Epithelial cell of esophagus (primary cell): ENCODE measurements at regions not wholly inside any gene's neighbourhood (a gene's known extent, or its start where the extent isn't known, plus 50 kb on each side); places are given as distances from the start of the nearest gene placed in this dataset.

Source experiments
- DNase-seq: peaks from one replicate; pipeline ENCODE4 v3.0.0; 2010; ENCODE audit warnings: low read depth
- H3K4me3 ChIP-seq: 2 replicates; pipeline ENCODE4 v1.5.1; 2011; ENCODE audit warnings: mild to moderate bottlenecking, low read length, control low read depth
- CTCF ChIP-seq: IDR thresholded peaks from 2 replicates; pipeline ENCODE4 v1.5.1; 2011; ENCODE audit warnings: low read depth, mild to moderate bottlenecking, low read length, control low read depth, inconsistent platforms; ENCODE audit not compliant: insufficient read depth; ENCODE audit errors: missing control alignments

DNA sequence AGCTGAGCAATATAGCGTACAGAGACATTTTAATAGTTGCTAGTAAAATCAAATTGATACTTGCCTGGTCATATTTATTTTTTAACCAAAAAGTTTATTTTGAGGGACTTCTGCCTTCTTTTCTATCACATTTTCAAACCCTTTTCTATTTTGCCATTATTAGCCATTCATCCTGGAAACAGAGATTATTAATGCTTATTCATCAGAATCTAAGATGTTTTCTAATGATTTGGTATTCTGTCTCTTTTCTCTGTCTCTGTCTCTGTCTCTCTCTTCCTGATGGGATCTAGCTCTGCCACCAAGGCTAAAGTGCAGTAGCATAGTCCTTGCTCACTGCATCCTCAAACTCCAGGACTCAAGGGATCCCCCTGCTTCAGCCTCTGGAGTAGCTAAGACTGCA lies 871.3 kb upstream of the CDH8 start:
- no peak for TF ChIP-seq CTCF
- no peak for DNase-seq

GRCh38 chr16:62903961-62904502 lies 867.8 kb upstream of the CDH8 start:
- no peak overlapping the region for H3K4me3 ChIP-seq
- no peak for DNase-seq
- TF ChIP-seq CTCF = no peak

More for the DNA sequence above, 871.3 kb upstream of the CDH8 start:
- no peak overlapping the region for H3K4me3 ChIP-seq

- DNase-seq = no peak
- no peak overlapping the region for H3K4me3 ChIP-seq
- no peak for TF ChIP-seq CTCF
These were observed 863.5 kb upstream of the CDH8 start for GRCh38 chr16:62899737-62900136.

DNA sequence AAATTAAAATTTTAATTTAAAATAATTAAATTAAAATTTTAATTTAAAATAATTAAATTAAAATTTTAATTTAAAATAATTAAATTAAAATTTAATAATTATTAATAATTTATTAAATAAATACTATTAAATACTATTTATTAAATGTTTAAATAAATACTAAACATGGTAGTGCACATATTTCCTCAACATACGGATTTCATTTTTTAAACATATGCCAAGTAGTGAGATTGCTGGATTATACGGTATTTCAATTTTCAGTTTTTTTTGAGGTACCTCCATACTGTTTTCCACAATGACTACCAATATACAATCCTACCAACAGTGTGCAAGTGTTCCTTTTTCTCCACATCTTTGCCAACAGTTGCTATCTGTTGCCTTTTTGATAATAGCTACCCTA lies 852.9 kb upstream of the CDH8 start:
- TF ChIP-seq CTCF = no peak
- H3K4me3 ChIP-seq = no peak overlapping the region

DNA sequence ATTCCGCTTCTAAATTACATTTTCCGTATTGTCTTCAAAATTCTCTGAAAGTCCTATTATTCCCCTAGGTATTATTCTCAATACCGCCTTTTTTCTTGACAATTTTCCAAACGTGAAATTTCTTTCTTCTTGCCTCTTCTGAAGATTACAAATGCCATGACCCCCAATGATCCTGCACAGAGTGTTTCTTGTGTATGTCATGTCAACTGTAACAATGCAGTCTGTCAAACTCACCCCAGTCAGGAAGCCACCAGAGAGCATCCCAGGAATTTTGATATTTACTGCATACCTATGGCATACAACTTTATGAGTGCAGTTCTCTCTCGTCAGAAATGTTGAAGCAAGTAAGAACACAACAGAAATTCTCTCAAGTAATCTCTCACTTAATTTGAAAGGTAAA lies 847.3 kb upstream of the CDH8 start:
- no peak overlapping the region for H3K4me3 ChIP-seq
- no peak for DNase-seq
- no peak for TF ChIP-seq CTCF

More for the DNA sequence above, 852.9 kb upstream of the CDH8 start:
- no peak for DNase-seq

- no peak overlapping the region for H3K4me3 ChIP-seq
- no peak for TF ChIP-seq CTCF
- no peak for DNase-seq
These were observed 846.4 kb upstream of the CDH8 start for GRCh38 chr16:62882552-62883221.

DNA sequence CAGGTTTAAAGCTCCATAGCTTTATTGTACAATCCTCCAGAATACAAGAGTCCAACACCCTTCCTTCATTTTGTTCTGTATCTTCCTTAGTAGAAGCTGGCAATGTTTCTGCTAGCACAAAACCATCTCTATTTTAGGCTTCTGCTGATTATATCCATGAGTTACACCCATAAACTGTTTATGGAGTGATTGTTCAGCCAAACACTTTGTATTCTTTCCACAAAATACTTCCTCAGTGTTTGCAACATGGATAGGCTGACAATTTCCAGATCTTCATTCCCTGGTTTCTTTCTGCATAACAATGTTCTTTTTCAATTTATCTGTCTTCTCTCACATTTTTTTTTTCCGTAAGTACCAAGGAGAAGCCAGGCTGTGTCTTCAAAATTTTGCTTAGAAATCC lies 839.9 kb upstream of the CDH8 start:
- no peak for TF ChIP-seq CTCF
- H3K4me3 ChIP-seq = no peak overlapping the region

More for the DNA sequence above, 839.9 kb upstream of the CDH8 start:
- DNase-seq = no peak
